GM19397 (cell line): ENCODE measurements at regions not wholly inside any gene's neighbourhood (a gene's known extent, or its start where the extent isn't known, plus 50 kb on each side); places are given as distances from the start of the nearest gene placed in this dataset.
A peak's percentile ranks its signal among the peaks of the same experiment; 100 is the strongest.
"Not testable (repeated sequence)": the region's sequence is repeated elsewhere in the genome, so short reads cannot be mapped to it uniquely, and the experiment has no call there.

ENCODE experiments used
- ATAC-seq: cut with Tn5 transposase; IDR thresholded peaks from one replicate; pipeline ENCODE4 v1.9.1; 2021; ENCODE audit warnings: mild to moderate bottlenecking, moderate library complexity; ENCODE audit not compliant: unreplicated experiment

DNA sequence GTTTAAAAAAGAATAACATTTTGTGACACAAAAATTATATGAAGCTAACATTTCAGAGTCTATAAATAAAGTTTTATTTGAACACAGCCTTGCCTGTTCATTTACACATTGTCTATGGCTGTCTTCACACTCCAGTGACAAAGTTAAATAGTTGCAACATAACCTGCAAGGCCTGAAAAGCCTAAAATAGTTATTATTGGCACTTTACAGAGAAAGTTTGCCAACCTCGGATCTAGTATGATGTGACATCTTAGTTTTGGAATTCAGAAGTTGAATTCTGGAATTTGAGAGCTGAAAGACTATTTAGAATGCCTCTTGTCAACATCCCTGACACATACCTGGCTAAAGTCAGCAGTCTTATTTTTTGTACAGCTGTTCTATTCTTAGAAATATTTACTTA is 68.3 kb downstream of the DYRK2 start:
- ATAC-seq: no peak

DNA sequence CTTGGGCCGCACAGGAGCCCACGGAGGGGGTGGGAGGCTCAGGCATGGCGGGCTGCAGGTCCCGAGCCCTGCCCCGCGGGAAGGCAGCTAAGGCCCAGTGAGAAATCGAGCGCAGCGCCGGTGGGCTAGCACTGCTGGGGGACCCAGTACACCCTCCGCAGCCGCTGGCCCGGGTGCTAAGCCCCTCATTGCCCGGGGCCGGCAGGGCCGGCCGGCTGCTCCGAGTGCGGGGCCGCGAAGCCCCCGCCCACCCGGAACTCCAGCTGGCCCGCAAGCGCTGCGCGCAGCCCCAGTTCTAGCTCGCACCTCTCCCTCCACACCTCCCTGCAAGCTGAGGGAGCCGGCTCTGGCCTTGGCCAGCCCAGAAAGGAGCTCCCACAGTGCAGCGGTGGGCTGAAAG is 70.8 kb downstream of the DYRK2 start:
- not testable (repeated sequence) for ATAC-seq

DNA sequence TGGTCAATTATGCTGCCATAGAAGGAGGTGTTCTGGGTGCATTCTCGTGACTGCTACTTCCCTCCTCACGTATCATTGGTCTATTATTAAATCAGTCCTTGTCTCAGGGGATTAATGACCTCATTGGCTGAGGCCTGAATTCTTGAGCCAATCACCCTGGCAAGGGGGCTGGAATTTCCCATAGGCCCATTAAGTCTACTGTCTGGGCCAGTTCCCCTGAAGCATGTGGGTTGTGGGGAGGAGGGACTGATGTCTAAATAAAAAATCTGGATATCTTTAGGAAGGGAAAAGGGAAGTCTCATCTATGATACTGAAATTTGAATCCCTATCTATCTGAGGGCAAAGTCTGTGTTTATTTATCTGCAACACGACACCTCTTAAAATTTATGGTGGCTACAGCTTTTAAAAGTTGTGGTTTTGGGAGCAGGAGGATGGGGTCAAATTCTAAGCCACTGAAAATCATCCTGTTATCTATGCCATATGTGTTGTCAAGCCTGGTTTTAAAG is 71.9 kb downstream of the DYRK2 start:
- no peak for ATAC-seq

DNA sequence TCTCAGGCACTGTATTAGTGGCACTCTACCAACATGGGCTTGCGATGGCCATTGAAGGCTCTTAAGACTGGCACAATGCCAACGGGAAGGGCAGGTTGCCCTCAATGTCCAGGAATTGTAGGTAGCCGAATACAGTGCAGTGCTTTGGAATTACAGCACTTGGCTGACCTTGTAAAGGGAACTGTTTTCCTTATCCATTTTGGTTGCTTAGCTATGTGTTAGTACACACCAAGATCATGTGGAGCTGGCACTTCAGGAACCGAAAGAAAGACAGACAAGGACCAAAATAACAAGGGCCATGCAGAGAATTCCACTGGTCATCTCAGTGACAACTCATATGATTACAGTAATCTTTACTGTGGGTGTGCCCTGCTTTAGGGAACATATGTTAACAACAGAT is 72.7 kb downstream of the DYRK2 start:
- ATAC-seq: no peak

DNA sequence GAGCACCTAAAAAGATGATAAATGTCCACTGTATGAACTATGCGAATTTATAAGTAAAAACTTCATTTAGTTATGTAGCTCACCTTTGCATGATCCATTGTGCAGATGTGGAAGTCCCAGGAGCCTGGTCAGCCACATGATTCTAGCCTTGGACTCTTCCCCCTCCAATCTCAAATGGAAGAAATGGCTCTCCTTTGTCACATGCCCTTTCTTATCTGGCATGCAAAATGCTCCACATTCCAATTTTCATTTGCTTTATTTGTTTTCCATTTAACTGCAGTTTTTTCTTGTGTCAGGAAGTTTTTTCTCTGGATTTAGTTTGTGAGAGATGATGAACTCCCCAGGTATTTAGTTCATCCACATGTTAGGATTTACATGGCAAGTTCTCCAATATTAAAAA is 73.8 kb downstream of the DYRK2 start:
- ATAC-seq: no peak

DNA sequence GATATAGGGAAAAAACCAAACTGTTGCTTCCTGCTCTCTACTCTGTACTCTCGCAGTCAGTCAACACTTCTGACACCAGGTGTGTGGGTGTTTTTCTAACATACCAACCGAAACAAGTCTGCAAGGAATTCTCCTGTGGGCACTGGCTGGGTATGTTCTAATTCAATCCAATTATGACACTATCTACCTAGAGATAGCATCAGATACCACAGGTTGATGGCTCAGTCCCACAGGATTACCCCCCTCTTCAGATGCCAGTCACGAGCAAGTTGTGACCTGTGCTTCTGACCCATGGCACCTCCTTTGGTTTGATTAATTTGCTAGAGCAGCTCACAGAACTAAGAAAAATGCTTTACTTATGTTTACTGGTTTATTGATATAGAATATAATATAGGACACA is 78.3 kb downstream of the DYRK2 start:
- ATAC-seq: no peak

DNA sequence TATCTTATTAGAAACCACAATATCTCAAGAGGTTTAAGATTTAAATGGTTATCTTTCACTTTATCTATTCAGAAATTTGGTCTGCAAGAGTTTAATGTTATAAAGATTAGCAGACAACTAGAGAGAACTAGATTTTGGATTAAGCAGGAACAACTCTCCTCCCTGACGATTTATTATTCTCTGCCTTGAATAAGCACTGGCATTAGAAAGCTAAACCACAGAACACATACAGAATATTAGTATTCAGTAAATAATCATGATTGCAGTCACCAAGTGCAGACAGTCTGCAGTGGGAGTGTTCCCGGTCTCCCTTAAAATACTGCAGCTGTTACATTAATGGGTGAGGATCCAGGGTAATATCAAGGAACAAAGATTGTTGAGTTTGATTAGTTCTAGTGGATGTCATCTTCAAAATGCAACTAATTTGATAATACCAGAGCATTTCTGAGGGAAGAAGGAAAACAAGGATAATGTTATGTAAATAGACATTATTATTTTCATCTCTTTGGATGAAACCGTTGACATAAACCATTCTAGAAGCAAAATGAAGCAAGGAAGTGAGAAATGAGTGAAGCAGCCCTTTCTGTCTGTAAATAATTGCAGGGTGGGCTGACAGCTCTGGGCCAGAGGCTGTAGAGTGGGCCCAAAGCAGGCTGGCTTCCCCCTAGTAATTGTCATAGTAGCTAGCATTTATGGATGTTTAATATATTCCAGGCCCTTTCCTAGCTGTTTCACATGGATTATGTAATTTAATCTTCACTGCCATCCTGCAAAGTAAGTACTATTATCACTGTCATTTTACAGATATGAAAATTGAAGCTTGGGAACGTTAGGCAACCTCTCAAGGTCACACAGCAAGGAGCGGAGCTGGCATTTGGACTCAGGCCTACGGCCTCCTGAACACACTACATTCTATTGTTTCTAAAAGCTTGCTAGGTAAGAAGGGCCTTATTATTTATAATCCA is 79.4 kb downstream of the DYRK2 start:
- ATAC-seq: no peak

DNA sequence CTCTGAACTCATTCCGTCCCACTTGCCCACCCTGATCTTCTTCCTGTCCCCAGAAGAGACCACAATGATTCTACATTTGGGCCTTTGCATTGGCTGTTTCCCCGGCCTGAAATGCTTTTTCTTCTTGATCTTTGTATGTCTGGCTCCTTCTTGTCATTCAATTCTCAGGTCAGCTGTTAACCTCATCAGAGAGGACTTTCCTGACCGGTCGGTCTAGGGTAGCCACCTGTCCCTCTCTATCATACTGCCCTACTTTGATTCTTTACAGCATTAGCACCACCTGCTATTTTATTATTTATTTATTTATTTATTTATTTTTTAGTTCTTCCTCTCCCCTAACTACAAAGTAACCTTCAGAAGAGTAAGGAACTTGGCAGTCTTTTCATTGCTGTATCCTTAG is 84.3 kb downstream of the DYRK2 start:
- ATAC-seq: no peak

DNA sequence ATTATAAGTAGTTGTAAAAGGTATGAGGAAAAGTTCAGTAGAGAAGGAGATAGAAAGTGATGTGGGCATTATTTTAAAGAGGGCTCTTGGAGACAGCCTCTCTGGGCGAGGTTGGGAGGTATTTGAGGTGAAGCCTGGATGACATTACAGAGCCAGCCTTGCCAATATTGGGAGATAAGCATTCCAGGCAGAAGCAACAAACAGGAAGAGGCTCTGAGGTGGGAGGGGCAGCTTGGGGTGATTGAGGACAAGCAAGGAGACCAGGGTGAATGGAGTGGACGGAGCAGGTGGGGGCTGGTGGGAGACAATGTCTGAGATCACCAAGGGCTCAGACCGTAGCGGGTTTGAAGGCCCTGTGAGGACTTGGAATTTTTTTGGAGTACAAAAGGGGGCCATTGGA is 87.3 kb downstream of the DYRK2 start:
- no peak for ATAC-seq

DNA sequence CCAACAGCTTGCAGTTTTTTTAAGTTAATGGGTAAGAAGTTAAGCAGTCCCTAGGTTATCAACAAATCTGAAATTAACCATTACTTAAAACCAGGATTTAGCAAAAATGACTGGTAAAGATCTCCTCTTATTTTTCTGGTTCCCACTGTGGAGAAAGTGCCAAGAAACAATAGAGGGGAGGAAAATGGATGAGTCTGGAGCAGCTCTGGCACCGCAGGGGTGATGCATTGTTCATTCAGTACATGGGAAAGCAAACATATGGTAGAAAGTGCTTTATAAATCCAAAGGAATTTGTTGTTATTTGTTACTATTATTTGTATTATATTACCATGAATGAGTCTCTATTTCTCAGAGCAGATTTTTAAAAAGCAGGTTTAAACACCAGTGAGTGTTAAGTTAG is 92.2 kb downstream of the DYRK2 start:
- ATAC-seq: no peak

DNA sequence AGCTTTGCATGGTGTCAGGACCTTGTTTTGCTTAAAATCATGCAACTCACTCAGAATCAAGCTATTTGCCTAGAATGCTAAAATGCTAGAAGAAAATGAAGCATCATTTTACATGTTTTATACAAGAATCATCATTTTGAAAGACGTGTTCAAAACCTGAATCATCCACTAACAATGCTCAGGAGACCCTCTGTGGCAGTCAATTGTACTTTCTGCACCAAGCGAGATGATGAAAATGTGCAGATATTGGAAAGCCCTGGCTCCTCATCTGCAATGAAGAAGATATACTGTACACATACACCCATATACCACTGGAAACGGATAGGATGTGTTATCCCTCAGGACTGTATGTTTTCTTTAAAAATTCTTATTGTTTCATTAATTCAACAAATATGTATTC is 92.7 kb downstream of the DYRK2 start:
- ATAC-seq: no peak

DNA sequence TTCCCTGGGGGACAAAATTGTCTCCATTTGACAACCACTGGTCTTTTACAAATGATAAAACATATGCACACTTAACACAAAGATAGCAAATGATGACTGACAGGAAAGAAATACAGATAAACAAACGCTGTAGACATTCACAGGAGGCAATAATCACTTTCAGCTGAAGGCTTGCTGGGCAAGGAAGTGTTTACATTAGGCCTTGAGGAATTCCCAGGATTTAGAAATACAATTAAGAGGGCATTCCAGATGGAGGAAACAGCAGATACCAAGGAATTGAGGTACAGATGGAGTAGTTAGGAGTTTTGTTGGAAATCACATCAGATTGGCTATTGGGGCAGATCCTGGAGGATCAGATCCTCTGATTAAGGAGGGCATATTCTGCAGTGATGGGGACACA is 93.9 kb downstream of the DYRK2 start:
- no peak for ATAC-seq

DNA sequence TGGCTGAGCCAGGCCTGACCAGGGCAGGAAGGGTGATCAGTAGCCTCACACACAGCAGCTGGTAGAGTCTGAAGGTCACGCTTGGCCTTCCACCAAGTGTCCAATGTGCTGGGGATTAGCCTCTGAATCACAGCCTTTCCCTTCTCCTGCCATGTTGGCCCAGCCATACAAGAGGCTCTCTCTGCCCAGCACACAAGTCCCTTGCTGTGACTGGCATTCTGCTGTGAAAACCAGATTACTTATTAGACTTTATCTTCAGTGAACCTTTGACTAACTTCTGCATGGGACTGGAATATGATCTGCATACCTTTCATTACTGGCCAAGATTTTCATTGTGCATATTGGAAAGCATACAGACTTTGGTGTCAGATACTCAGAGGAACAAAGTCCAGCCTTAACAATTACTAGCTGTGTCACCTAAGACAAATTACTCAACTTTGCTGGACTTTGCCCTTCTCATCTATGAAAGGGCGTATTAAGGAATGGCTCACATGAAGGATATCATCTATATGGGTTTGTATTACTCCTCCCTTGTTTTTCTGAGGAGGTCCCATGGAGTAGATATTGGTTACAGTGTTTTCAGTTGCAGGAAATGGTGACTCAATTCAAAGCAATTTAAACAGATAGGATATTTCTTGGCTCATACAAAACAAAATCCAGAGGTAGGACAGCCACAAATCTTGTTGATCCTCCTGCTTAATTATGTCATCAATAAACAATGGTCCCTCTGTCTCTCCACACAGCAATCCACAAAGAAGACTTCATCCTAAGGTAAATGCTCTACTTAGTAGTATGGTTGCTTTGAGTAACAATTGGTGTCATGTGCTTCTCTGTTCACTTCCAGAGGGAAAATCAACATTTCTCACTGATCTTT is 99.6 kb downstream of the DYRK2 start:
- no peak for ATAC-seq

DNA sequence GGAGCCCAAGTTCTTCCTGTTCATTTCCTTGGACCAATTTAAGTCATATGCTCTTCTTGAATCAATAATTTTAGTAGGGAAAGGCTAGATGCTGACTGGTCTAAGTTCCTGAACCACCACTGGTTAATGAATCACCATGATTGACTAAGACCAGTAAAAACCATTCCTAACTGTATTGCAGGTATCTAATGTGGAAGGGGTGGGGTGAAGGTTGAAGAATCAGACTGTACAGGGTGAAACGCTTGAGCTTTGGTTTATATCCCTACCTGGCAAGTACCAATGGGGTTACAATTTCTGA is 100.1 kb downstream of the DYRK2 start:
- no peak for ATAC-seq

DNA sequence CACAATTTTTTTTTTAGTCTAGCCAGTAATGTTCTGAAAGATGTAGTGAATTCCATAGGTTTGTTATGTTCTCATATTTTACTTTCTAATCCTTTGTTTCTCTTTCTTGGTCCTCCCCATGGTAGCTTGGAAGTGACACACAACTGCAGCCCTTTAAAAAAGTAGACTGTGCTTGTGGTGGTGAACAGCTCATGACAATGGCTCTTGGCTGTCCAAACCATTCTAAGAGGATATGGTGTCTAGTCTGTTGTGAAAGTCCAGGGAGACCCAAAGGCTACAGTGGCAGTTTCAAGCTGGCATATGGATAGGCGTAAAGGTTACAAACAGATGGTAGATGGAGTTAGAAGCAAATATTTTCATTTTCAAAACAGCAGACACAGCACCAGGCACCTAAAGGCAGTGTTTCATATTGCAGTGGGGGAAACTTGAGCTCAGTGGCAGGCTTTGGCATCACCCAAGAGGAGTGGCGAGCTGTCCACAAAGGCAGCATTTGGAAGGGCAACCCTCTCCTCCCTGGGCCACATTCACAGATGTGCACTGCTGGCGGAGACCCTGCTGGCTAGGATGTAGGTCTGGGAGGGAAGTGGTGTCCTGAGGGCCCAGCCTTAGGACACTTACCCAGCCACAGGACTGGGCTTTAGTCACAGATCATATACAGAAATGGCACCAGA is 102.1 kb downstream of the DYRK2 start:
- no peak for ATAC-seq

DNA sequence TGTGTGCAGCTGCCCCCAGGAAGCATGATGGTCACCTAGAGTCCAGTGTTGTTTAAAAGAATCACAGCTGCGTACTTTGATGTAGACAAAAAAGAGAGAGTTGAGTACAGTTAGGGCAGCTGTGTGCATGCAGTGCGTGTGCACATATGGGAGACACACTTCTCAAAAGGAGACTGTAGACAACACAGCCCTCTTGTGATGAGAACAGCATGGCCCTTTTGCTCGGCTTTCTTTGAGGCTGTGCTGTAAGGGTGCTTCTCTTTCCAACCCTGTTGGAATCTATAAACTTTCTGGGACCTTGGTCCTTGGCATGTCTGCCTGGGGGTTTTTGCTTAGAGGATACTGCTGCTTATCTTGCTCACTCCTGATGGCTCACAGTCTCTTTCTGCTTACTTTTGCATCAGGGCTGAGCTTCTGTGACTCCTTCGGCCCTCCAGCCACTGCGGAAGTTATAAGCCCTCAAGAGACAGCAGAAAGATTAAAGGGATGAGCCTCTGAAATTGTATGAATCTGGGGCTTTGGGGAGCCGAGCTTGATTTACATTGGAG is 102.9 kb downstream of the DYRK2 start:
- no peak for ATAC-seq

DNA sequence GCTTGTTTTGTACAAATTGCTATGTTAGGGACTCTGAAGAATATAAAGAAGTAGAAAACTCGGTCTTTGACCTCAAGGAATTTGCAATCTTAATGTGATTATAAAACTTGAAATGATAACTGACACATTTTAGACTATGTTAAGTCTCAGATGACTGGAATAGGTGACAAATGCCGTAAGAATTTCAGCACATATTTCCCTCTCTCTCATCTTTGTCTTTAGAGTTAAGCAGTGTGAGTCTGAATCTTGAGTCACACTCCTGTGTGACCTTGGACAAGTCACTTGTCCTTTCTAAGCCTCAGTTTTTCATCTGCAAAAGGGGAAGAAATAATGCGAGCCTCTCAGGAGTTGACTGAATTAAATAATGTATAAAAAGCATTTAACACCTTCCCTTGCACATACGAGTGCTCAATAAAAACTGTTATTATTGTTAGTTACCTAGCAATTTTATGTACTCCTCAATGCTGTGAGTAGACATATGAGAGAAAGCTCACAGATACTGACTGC is 103.7 kb downstream of the DYRK2 start:
- no peak for ATAC-seq

DNA sequence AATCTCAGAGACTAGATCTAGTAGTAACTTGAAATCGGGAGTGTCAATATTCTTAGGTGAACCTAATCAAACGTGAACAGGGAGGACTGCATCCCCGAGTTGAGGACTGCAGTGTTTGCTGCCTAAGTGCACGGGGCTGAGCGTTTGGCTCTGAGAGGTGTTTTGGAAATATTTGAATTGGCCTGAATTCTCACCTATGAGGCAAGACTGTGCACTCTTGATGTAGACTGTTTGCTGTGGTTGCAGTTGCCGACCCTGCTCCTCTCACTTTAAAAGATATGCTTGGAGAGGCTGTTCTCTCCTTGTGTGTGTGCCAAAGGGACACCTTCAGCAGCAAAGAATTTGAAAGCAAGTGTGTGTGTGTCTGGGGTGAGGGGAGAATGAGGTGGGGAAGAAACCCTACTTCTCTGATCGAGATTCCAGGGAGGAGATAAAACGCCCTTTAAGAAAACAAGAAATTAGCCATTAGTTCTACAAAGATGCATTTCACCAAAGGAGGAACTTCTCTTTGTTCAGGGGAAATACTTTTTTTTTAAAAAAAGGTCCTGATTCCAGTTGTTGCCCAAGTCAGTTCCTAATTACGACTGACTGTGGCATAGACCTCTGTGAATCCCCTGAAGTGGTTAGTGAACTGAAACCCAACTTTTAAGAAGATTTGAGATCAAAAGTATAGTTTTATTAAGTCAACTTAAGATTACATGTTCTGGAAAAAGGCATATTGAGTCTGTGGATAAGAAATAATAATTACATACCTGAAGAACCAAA is 106.6 kb downstream of the DYRK2 start:
- no peak for ATAC-seq

DNA sequence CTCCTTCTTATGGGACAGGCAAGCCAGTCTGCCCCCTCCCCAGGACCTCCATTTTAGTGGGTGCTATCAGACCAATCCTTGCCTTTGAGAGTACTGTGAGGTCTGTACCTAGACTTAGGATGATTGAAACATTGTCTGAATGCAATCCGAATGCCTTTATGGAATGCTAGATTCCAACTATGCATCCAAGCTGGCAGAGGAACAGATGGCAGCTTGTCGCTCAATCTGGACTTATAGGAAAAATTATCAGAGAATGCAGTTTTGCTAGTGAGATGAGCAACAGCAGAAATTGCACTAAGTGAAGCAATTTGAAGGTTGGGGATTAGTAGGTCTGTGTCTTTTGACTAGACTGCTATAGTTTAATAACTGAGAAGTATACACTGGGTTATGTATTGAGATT is 109.1 kb downstream of the DYRK2 start:
- no peak for ATAC-seq

DNA sequence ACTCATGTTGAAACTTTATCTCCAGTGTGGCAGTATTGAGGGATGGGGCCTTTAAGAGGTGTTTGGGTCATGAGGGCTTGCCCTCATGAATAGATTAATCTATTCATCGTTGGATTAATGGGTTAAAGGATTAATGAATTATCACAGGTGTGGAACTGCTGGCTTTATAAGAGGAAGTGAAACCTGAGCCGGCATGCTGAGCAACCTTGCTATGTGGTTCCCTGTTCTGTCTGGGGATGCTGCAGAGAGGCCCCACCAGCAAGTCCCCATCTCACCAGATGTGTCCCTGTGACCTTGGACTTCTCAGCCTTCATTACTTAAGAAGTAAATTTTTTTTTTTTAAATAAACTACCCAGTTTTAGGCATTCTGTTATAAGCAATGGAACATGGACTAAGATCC is 109.6 kb downstream of the DYRK2 start:
- peak; percentile 98 for ATAC-seq
